ENCODE measurements at regions not wholly inside any gene's neighbourhood (a gene's known extent, or its start where the extent isn't known, plus 50 kb on each side); places are given as distances from the start of the nearest gene placed in this dataset.

- Histone ChIP-seq H3K4me3 (ENCODE audit: low read length in 3 of 3) (no peak overlapping the region), H3K27me3 (ENCODE audit: control insufficient read depth, insufficient read depth, low read length) (no peaks in the 10 kb centered on the region), H3K9me3 (ENCODE audit: control insufficient read depth in 2 of 3, insufficient read depth in 1 of 3, low read length in 3 of 3) (peaks cover 0 to 7% (median 0%) of the 10 kb centered on the region in 3 donors), H3K9ac (ENCODE audit: low read length in 3 of 3) (no peak overlapping the region), H3K27ac (ENCODE audit: low read depth in 2 of 2, low read length in 2 of 2) (no peak overlapping the region), H3K36me3 (ENCODE audit: control insufficient read depth in 2 of 3, insufficient read depth in 3 of 3, low read length in 3 of 3) (peaks cover 0 to 14% (median 0%) of the 10 kb centered on the region in 3 donors), H3K4me1 (ENCODE audit: control insufficient read depth in 2 of 3, insufficient read depth in 2 of 3, low read depth in 1 of 3, low read length in 3 of 3) (no peaks in the 10 kb centered on the region)
- no peak for TF ChIP-seq CTCF (IDR thresholded peaks at IDR 0.05; ENCODE audit: borderline replicate concordance, extremely low read depth, insufficient read depth)
- DNase-seq: no peak
- intact Hi-C loops (cut with DNase I): no loop called here
- no peak for FAIRE-seq
Measured at GRCh38 chr2:208854717-208855116, 448.1 kb downstream of the PTH2R start.

DNA sequence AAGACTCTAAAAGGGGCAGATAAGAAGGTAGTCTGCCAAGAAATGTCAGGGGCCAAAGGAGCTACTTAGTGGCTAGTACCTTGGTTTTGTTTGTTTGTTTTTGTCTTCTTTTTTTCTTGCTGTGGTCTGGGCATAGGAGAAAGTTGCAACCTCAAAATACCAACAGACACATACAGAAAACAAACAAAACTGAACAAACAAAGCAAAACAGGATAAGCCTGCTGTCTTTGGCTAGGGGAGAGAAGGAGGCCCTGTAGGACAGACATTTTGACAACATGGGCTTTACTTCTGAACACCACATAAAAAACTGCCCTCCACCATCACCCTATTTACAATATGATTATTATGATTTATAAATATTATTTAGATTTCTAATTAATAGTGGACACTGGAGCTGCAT is 460.8 kb downstream of the PTH2R start:
- intact Hi-C loops (cut with DNase I): no loop called here
- Histone ChIP-seq H3K9me3 (ENCODE audit: control insufficient read depth in 2 of 3, insufficient read depth in 1 of 3, low read length in 3 of 3) (peaks cover 0 to 2% (median 0%) of the 10 kb centered on the region in 3 donors), H3K4me1 (ENCODE audit: control insufficient read depth in 2 of 3, insufficient read depth in 2 of 3, low read depth in 1 of 3, low read length in 3 of 3) (no peaks in the 10 kb centered on the region), H3K27me3 (ENCODE audit: control insufficient read depth, insufficient read depth, low read length) (no peaks in the 10 kb centered on the region), H3K9ac (ENCODE audit: low read length in 3 of 3) (no peak overlapping the region), H3K27ac (ENCODE audit: low read depth in 2 of 2, low read length in 2 of 2) (no peak overlapping the region), H3K4me3 (ENCODE audit: low read length in 3 of 3) (no peak overlapping the region), H3K36me3 (ENCODE audit: control insufficient read depth in 2 of 3, insufficient read depth in 3 of 3, low read length in 3 of 3) (no peaks in the 10 kb centered on the region)
- FAIRE-seq (no peak), DNase-seq (no peak)
- TF ChIP-seq CTCF (IDR thresholded peaks at IDR 0.05; ENCODE audit: borderline replicate concordance, extremely low read depth, insufficient read depth): no peak

DNA sequence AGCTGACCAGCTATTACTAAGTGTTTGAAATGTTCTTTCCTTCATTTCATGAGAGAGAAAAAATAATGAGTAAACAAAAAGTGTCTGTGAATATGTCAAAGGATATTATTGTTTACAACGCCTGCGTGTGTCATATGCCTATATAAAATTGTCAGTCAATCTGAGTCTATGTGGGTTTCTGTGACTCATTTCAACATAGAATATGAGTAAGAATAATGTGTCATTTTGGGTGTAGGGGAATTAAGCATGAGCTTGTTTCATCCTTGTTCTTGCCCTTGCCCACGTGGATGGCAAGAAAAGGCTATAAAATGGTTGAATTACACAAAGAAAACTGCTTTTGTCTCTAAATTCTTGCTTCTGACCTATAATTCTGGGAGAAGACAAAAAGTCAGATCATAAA is 466.0 kb downstream of the PTH2R start:
- DNase-seq (no peak), FAIRE-seq (no peak)
- H3K9ac ChIP-seq (ENCODE audit: low read length in 3 of 3): no peak overlapping the region

More for the DNA sequence above, 466.0 kb downstream of the PTH2R start:
- Histone ChIP-seq H3K4me1 (ENCODE audit: control insufficient read depth in 2 of 3, insufficient read depth in 2 of 3, low read depth in 1 of 3, low read length in 3 of 3) (no peaks in the 10 kb centered on the region), H3K36me3 (ENCODE audit: control insufficient read depth in 2 of 3, insufficient read depth in 3 of 3, low read length in 3 of 3) (no peaks in the 10 kb centered on the region), H3K27ac (ENCODE audit: low read depth in 2 of 2, low read length in 2 of 2) (no peak overlapping the region), H3K4me3 (ENCODE audit: low read length in 3 of 3) (no peak overlapping the region), H3K27me3 (ENCODE audit: control insufficient read depth, insufficient read depth, low read length) (no peaks in the 10 kb centered on the region), H3K9me3 (ENCODE audit: control insufficient read depth in 2 of 3, insufficient read depth in 1 of 3, low read length in 3 of 3) (peaks cover 0 to 3% (median 2%) of the 10 kb centered on the region in 3 donors)
- TF ChIP-seq CTCF (IDR thresholded peaks at IDR 0.05; ENCODE audit: borderline replicate concordance, extremely low read depth, insufficient read depth): no peak
- intact Hi-C loops (cut with DNase I): no loop called here

Data from kidney (tissue), 13 donors.